ENCODE measurements at regions not wholly inside any gene's neighbourhood (a gene's known extent, or its start where the extent isn't known, plus 50 kb on each side); places are given as distances from the start of the nearest gene placed in this dataset.

DNA sequence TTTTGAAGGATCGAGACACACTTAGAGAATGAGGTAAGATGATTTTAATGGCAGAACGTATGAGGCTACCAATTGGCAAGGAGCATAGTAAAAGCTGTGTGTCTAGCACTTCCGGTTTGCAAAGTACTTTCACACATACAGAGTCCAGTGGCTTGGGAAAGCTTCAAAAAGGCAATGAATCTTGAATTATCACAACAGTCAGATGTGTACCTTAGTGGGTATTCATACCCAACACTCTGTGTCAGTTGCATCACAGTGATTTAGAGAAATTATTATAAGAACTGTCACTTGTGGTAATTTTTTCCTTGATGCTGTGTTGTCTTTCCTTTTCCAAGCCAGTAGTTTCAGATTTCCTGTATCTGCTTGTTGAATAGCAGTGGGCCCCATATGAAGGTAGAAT, 424.1 kb downstream of the PCNX1 start:
- DNase-seq (ENCODE audit: low spot score) = no peak

DNA sequence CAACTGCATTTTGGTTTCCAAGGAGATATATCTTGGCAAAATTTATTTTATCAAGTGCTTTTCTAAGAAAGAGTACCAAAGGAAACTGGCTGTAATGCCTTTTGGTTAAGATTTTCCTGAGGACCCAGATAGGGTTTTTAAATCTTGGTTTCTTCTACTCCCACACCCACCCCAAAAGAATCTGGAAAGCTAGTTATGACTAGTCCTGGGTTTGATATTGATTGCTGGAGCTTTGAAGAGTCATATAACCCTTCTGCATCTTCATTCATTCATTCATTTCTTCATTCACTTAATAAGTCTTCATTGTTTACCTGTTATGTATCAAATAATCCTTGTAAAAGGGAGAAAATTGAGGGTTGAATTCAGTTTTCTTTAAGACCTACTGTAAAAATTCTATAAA, 425.2 kb downstream of the PCNX1 start:
- in situ Hi-C loops (cut with MboI; ENCODE audit: low pct_unique_long_range_greater_than_20kb, low sequenced_read_pairs, unreplicated experiment) = no loop called here
- no peak for TF ChIP-seq CTCF (IDR thresholded peaks at IDR 0.05; ENCODE audit: extremely low read depth, insufficient read depth, missing control alignments)
- no peak for DNase-seq (ENCODE audit: low spot score)

More for the DNA sequence above, 424.1 kb downstream of the PCNX1 start:
- in situ Hi-C loops (cut with MboI; ENCODE audit: low pct_unique_long_range_greater_than_20kb, low sequenced_read_pairs, unreplicated experiment) = no loop called here
- no peak for TF ChIP-seq CTCF (IDR thresholded peaks at IDR 0.05; ENCODE audit: extremely low read depth, insufficient read depth, missing control alignments)

DNA sequence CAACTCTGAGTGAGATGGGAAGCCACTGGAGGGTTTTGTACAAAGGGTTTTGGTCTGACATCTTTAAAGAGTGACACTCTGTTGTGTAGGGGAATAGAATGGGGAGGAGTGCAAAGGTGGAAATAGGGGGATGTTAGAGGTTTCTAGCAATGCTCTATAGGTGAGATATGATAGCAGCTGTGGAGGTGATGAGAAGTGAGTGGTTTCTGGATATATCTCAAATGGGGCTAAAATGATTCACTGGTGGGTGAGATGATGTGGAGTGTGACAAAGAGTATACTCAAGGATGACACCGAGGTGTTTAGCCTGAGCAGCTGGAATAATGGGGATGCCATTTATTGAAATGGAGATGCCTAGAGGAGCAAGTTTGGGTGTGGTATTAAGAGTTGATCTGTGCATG, 426.4 kb downstream of the PCNX1 start:
- in situ Hi-C loops (cut with MboI; ENCODE audit: low pct_unique_long_range_greater_than_20kb, low sequenced_read_pairs, unreplicated experiment) = no loop called here
- TF ChIP-seq CTCF (IDR thresholded peaks at IDR 0.05; ENCODE audit: extremely low read depth, insufficient read depth, missing control alignments) = no peak
- DNase-seq (ENCODE audit: low spot score) = no peak

DNA sequence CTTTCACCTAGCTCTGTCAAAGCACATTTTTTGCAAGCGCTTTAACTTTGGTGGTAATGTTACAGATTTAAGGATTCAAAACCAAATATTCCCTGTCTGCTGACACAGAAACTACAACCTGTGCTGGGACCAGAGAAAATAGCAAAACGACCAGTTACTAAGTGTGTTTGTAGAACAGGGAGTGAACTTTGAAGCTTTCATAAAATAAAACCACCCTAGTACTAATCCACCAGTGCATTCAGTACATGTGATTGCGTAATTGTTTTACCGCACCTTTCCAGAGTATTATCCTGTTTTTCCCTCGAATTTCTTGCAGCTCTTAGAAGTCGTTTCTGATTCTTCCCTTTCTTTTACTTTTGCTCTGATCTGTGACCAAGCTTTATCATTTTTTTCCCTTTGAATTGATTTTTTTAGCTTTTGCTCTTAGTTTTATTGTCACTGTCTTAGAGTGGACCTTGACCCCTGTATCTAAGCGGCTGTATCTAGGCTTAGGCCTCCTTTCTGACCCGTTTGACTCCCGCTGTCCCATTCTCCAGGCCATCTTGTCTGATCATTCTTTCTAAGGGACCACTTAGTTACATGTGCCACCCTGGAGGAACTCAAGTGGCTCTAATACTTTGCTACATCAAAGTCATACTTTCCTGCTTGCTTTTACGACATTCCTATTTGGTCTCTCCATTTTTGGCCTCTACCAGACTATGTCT, 429.4 kb downstream of the PCNX1 start:
- no peak for TF ChIP-seq CTCF (IDR thresholded peaks at IDR 0.05; ENCODE audit: extremely low read depth, insufficient read depth, missing control alignments)
- in situ Hi-C loops (cut with MboI; ENCODE audit: low pct_unique_long_range_greater_than_20kb, low sequenced_read_pairs, unreplicated experiment) = no loop called here
- no peak for DNase-seq (ENCODE audit: low spot score)

DNA sequence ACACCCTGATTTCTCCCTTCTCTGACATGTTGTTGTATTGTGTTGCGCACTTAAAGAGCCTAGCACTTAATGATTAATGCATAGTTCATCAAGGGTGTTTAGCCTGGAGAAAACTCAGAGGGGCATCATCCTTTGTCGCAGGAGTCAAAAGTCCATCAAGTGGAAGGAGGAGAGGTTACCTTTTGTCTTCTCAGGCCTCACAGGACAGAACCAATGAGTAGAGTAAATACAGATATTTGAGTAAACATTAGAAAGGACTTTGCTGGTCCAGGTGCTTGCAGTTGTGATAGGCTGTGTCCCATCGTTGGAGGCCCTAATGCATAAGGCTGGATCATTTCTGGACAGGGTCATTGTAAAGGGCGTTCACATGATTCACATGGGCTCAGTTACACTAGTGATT, 430.9 kb downstream of the PCNX1 start:
- in situ Hi-C loops (cut with MboI; ENCODE audit: low pct_unique_long_range_greater_than_20kb, low sequenced_read_pairs, unreplicated experiment) = no loop called here
- TF ChIP-seq CTCF (IDR thresholded peaks at IDR 0.05; ENCODE audit: extremely low read depth, insufficient read depth, missing control alignments) = no peak
- no peak for DNase-seq (ENCODE audit: low spot score)

DNA sequence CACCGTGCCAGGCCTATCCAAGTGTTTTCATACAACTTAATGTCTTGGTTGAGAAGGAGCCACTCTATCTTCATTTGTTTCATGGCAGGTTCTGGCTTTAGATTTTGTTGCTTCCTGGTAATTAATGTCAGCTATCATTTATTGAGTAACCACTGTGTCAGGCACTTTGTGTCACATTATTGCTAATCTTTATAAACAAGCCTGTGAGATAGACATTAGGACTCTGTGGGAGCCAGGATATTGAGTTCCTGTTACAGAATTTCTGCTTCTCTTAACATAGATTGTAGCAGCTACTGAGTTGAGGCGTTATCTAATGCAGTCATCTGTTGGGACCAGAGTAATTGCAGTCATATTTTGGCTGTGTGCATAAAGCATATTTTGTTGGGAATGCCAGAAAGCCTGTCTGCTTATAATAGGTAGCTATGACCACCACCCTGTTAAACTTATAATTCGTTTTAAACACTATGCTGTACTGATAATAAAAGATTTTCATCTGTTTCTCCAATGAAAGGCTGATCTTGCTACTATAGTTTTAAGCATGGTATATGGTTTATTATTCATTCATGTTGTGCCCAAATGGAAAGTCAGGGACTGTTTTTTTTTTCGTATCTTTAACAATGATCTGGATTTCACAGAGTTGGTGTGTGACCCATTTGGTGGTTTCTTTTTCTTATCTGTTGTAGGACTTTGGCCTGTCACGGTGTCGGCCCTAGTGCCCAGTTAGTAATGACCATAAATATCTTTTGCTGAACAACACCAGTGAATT, 432.6 kb downstream of the PCNX1 start:
- in situ Hi-C loops (cut with MboI; ENCODE audit: low pct_unique_long_range_greater_than_20kb, low sequenced_read_pairs, unreplicated experiment) = no loop called here
- no peak for DNase-seq (ENCODE audit: low spot score)

More for the DNA sequence above, 432.6 kb downstream of the PCNX1 start:
- TF ChIP-seq CTCF (IDR thresholded peaks at IDR 0.05; ENCODE audit: extremely low read depth, insufficient read depth, missing control alignments) = no peak
